Testis (tissue), 2 donors: ENCODE measurements at regions not wholly inside any gene's neighbourhood (a gene's known extent, or its start where the extent isn't known, plus 50 kb on each side); places are given as distances from the start of the nearest gene placed in this dataset.

Source experiments
- POLR2A ChIP-seq: fragments of 450-650 bp; IDR thresholded peaks from one replicate; pipeline ENCODE4 v1.6.1; 2017; ENCODE audit warnings: antibody characterized with exemption, mild to moderate bottlenecking, moderate library complexity
- TF ChIP-seq, protein P1 (sequence below), 3 experiments: fragments of 450-650 bp in 2 of 3; fragments of 200-600 bp in 1 of 3; sonication (generic) in 1 of 3; IDR thresholded peaks; one replicate each; pipeline ENCODE4 v1.5.1; 2016 to 2019; ENCODE audit warnings: antibody characterized with exemption in 3 of 3, mild to moderate bottlenecking in 2 of 3, moderate library complexity in 1 of 3

DNA sequence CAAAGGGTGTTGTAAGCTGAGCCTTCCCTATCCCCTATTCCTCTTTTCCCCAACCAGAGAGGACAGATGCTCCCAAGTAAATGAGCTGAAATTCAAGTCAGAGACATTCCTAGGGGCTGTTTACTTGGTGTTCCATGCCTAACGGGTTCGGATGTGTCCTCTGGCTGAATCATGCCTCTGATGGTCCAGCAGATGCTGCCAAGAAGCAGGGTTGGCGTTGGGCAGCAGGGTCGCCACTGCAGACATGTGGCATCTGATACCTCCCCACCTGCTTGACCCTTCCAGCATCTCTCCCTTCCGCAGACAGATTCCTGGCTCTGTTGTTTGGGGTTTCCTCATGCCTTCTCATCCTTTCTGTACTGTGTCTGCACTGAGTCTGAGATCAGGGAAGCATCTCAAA, 108.3 kb downstream of the HNRNPLL start:
- TF ChIP-seq, protein P1, sequence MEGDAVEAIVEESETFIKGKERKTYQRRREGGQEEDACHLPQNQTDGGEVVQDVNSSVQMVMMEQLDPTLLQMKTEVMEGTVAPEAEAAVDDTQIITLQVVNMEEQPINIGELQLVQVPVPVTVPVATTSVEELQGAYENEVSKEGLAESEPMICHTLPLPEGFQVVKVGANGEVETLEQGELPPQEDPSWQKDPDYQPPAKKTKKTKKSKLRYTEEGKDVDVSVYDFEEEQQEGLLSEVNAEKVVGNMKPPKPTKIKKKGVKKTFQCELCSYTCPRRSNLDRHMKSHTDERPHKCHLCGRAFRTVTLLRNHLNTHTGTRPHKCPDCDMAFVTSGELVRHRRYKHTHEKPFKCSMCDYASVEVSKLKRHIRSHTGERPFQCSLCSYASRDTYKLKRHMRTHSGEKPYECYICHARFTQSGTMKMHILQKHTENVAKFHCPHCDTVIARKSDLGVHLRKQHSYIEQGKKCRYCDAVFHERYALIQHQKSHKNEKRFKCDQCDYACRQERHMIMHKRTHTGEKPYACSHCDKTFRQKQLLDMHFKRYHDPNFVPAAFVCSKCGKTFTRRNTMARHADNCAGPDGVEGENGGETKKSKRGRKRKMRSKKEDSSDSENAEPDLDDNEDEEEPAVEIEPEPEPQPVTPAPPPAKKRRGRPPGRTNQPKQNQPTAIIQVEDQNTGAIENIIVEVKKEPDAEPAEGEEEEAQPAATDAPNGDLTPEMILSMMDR (IDR thresholded peaks at IDR 0.05): no peak
- no peak for TF ChIP-seq POLR2A
